ENCODE measurements at regions not wholly inside any gene's neighbourhood (a gene's known extent, or its start where the extent isn't known, plus 50 kb on each side); places are given as distances from the start of the nearest gene placed in this dataset.
"Not testable (repeated sequence)": the region's sequence is repeated elsewhere in the genome, so short reads cannot be mapped to it uniquely, and the experiment has no call there.

GRCh38 chr9:22654833-22655232 lies 208.2 kb downstream of the DMRTA1 start:
- no peak for DNase-seq

- no peak for DNase-seq
Measured at GRCh38 chr9:22657713-22658112, 211.1 kb downstream of the DMRTA1 start.

- DNase-seq, result not testable (repeated sequence)
Measured at GRCh38 chr9:22658484-22658883, 211.9 kb downstream of the DMRTA1 start.

GRCh38 chr9:22682536-22682935 lies 235.9 kb downstream of the DMRTA1 start:
- peak; percentile 35 for DNase-seq

GRCh38 chr9:22682961-22683699 lies 236.5 kb downstream of the DMRTA1 start:
- DNase-seq, result peak; percentile 46

GRCh38 chr9:22683700-22684075 lies 237.1 kb downstream of the DMRTA1 start:
- peak; percentile 34 for DNase-seq

- no peak for DNase-seq
Measured at GRCh38 chr9:22693156-22693555, 246.5 kb downstream of the DMRTA1 start.

GRCh38 chr9:22700171-22700570 lies 253.5 kb downstream of the DMRTA1 start:
- no peak for DNase-seq

GRCh38 chr9:22718653-22719052 lies 272.0 kb downstream of the DMRTA1 start:
- no peak for DNase-seq

- DNase-seq, result no peak
Measured at GRCh38 chr9:22722492-22722891, 275.9 kb downstream of the DMRTA1 start.

GRCh38 chr9:22731786-22732185 lies 285.2 kb downstream of the DMRTA1 start:
- DNase-seq, result no peak

GRCh38 chr9:22739712-22740111 lies 293.1 kb downstream of the DMRTA1 start:
- no peak for DNase-seq

GRCh38 chr9:22740781-22741180 lies 294.2 kb downstream of the DMRTA1 start:
- no peak for DNase-seq

GRCh38 chr9:22742401-22742800 lies 295.8 kb downstream of the DMRTA1 start:
- no peak for DNase-seq

- no peak for DNase-seq
Measured at GRCh38 chr9:22773501-22774220, 327.0 kb downstream of the DMRTA1 start.

GRCh38 chr9:22790329-22790728 lies 343.7 kb downstream of the DMRTA1 start:
- DNase-seq, result no peak

GRCh38 chr9:22808876-22809275 lies 362.3 kb downstream of the DMRTA1 start:
- no peak for DNase-seq

GRCh38 chr9:22809371-22809770 lies 362.7 kb downstream of the DMRTA1 start:
- DNase-seq, result no peak

GRCh38 chr9:22813529-22813928 lies 366.9 kb downstream of the DMRTA1 start:
- no peak for DNase-seq

- no peak for DNase-seq
Measured at GRCh38 chr9:22815246-22815645, 368.6 kb downstream of the DMRTA1 start.

GRCh38 chr9:22817181-22817580 lies 370.6 kb downstream of the DMRTA1 start:
- no peak for DNase-seq

GRCh38 chr9:22829236-22829635 lies 382.6 kb downstream of the DMRTA1 start:
- no peak for DNase-seq

GRCh38 chr9:22838266-22838665 lies 391.6 kb downstream of the DMRTA1 start:
- no peak for DNase-seq

GRCh38 chr9:22840641-22841040 lies 394.0 kb downstream of the DMRTA1 start:
- no peak for DNase-seq

- DNase-seq, result not testable (repeated sequence)
Measured at GRCh38 chr9:22845243-22845642, 398.6 kb downstream of the DMRTA1 start.
